ENCODE measurements at regions not wholly inside any gene's neighbourhood (a gene's known extent, or its start where the extent isn't known, plus 50 kb on each side); places are given as distances from the start of the nearest gene placed in this dataset.

- intact Hi-C loops (cut with DNase I): no loop called here
- 85 to 90% methylated on average over 3 of the region's 3 CpGs for WGBS, 2 donors
These were observed 1001.0 kb upstream of the TENM4 start for GRCh38 chr11:80441821-80442220.

GRCh38 chr11:80440835-80441234 lies 1000.0 kb upstream of the TENM4 start:
- no peak overlapping the region for H3K27ac ChIP-seq
- H3K4me3 ChIP-seq: no peak overlapping the region
- no peaks in the 10 kb centered on the region for H3K27me3 ChIP-seq
- intact Hi-C loops (cut with DNase I): no loop called here
- no peak for DNase-seq
- TF ChIP-seq CTCF (IDR thresholded peaks at IDR 0.05): no peak
- TF ChIP-seq POLR2AphosphoS5 (IDR thresholded peaks at IDR 0.05): no peak
- no peak for TF ChIP-seq EP300 (IDR thresholded peaks at IDR 0.05)
- no peak for TF ChIP-seq POLR2A (IDR thresholded peaks at IDR 0.05)
- 67 to 81% methylated on average over 4 of the region's 4 CpGs for WGBS, 2 donors
- H3K36me3 ChIP-seq: no peaks in the 10 kb centered on the region
- no peaks in the 10 kb centered on the region for H3K9me3 ChIP-seq
- H3K4me1 ChIP-seq: no peaks in the 10 kb centered on the region

More at GRCh38 chr11:80441821-80442220, 1001.0 kb upstream of the TENM4 start:
- Histone ChIP-seq H3K27me3 (no peaks in the 10 kb centered on the region), H3K36me3 (no peaks in the 10 kb centered on the region), H3K4me3 (no peak overlapping the region), H3K9me3 (no peaks in the 10 kb centered on the region), H3K4me1 (no peaks in the 10 kb centered on the region), H3K27ac (no peak overlapping the region)
- TF ChIP-seq EP300 (IDR thresholded peaks at IDR 0.05) (no peak), POLR2A (IDR thresholded peaks at IDR 0.05) (no peak), CTCF (IDR thresholded peaks at IDR 0.05) (no peak), POLR2AphosphoS5 (IDR thresholded peaks at IDR 0.05) (no peak)
- no peak for DNase-seq

GRCh38 chr11:80436547-80436946 lies 995.7 kb upstream of the TENM4 start:
- Histone ChIP-seq H3K27me3 (no peaks in the 10 kb centered on the region), H3K4me3 (no peak overlapping the region), H3K27ac (no peak overlapping the region), H3K4me1 (no peaks in the 10 kb centered on the region), H3K9me3 (no peaks in the 10 kb centered on the region), H3K36me3 (no peaks in the 10 kb centered on the region)
- no peak for DNase-seq
- intact Hi-C loops (cut with DNase I): no loop called here
- WGBS, 2 donors: 9 to 44% methylated on average over 1 of the region's 1 CpG
- TF ChIP-seq POLR2A (IDR thresholded peaks at IDR 0.05) (no peak), EP300 (IDR thresholded peaks at IDR 0.05) (no peak), POLR2AphosphoS5 (IDR thresholded peaks at IDR 0.05) (no peak), CTCF (IDR thresholded peaks at IDR 0.05) (no peak)

DNA sequence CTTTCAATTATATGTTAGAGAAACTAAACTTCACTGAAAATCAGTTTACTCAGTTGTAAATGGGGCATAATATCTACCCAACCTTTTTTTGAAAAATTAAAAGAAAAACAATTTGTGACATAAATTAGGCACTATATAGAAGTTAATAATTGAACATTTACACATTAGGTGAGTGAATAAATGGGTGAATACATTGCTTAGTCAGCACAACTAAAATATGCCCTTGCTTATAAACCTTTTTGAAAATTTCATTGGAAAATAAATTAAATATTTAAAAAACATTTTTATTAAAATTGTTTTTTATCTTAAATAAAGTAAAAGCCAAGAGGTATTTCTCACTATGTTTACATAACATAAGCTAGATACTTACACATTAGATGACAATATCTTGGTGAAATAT lies 994.5 kb upstream of the TENM4 start:
- TF ChIP-seq POLR2AphosphoS5 (IDR thresholded peaks at IDR 0.05): no peak
- TF ChIP-seq EP300 (IDR thresholded peaks at IDR 0.05): no peak
- TF ChIP-seq CTCF (IDR thresholded peaks at IDR 0.05): no peak
- TF ChIP-seq POLR2A (IDR thresholded peaks at IDR 0.05): no peak
- H3K4me3 ChIP-seq: no peak overlapping the region
- no peaks in the 10 kb centered on the region for H3K4me1 ChIP-seq
- no peaks in the 10 kb centered on the region for H3K36me3 ChIP-seq
- no peaks in the 10 kb centered on the region for H3K9me3 ChIP-seq
- no peak for DNase-seq
- H3K27me3 ChIP-seq: no peaks in the 10 kb centered on the region
- intact Hi-C loops (cut with DNase I): no loop called here
- no peak overlapping the region for H3K27ac ChIP-seq

- DNase-seq: no peak
- no peaks in the 10 kb centered on the region for H3K9me3 ChIP-seq
- no peaks in the 10 kb centered on the region for H3K36me3 ChIP-seq
- H3K27ac ChIP-seq: no peak overlapping the region
- intact Hi-C loops (cut with DNase I): no loop called here
- H3K27me3 ChIP-seq: no peaks in the 10 kb centered on the region
- WGBS, 2 donors: 65 to 72% methylated on average over 2 of the region's 2 CpGs
- no peak overlapping the region for H3K4me3 ChIP-seq
- H3K4me1 ChIP-seq: no peaks in the 10 kb centered on the region
- TF ChIP-seq EP300 (IDR thresholded peaks at IDR 0.05) (no peak), POLR2A (IDR thresholded peaks at IDR 0.05) (no peak), POLR2AphosphoS5 (IDR thresholded peaks at IDR 0.05) (no peak)
These were observed 991.2 kb upstream of the TENM4 start for GRCh38 chr11:80432057-80432456.

Data from sigmoid colon (tissue), 6 donors.